Right ventricle myocardium inferior (tissue), 1 donor: ENCODE measurements at regions not wholly inside any gene's neighbourhood (a gene's known extent, or its start where the extent isn't known, plus 50 kb on each side); places are given as distances from the start of the nearest gene placed in this dataset.
A peak's percentile ranks its signal among the peaks of the same experiment; 100 is the strongest.

Source experiments
- ATAC-seq: fragments of 200-7000 bp; cut with Tn5 transposase; one replicate; pipeline ENCODE4 v1.9.1; 2020; ENCODE audit warnings: mild to moderate bottlenecking, moderate library complexity
- DNase-seq: peaks from one replicate; pipeline ENCODE4 v3.0.0; 2021; ENCODE audit errors: missing footprints
- intact Hi-C: fragments of 100-400 bp; cut with DNase I; formaldehyde crosslinking; loops from one replicate; pipeline ENCODE4 v1.11.0; 2022
- donor health status: DM: no; HTN: yes; CAD: no; lungs with severe emphysema.

DNA sequence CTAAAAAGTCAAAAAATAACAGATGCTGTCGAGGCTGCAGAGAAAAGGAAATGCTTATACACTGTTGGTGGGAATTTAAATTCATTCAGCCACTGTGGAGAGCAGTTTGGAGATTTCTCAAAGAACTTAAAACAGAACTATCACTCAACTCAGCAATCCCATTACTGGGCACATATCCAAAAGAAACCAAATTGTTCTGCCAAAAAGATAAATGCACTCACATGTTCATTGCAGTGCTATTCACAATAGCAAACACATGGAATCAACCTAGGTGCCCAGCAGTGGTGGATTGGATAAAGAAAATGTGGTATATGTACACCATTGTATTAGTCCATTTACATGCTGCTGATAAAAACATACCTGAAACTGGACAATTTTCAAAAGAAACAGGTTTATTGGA is 116.0 kb upstream of the VGLL2 start:
- no peak for DNase-seq
- ATAC-seq: peak; percentile 37
- intact Hi-C loops: no loop called here

DNA sequence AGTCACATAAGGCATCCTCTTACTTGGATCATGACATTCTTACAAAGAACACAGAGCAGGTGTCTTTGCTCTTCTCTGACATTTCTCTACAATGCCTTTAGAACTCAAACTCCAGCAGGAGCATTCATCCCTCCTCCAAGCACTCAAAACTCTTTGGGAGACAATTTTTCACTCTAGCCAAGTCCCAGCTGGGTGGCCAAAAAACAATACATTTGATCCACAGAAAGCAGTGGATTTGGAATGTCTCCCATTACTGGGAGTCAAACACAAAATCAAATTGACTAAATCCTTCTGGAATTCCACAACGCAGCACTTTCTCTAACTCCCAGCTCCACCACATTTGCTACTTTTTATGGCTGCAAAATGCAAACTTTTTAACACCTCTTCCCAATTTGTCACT is 108.6 kb upstream of the VGLL2 start:
- ATAC-seq (no peak), DNase-seq (no peak)

DNA sequence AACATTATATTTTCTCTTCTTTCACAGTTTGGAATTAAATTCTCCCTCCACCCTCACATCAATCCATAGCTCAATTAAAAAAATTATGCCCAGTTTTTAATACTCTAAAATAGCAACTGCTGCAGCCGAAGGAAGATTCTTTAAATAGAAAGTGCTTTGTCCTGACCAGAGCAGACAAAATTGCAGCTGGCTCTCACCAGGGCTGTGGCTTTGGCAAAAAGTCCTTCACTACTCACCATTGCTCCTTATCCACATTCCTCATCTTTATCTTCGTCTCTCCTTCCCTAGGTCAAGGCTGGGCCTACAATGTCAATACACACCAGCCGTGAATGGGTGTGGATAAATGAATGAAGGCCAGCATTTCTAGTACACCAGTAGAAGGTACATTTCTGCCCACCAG is 107.9 kb upstream of the VGLL2 start:
- intact Hi-C loops: no loop called here
- no peak for DNase-seq
- peak; percentile 64 for ATAC-seq

More for the DNA sequence above, 108.6 kb upstream of the VGLL2 start:
- intact Hi-C loops: no loop called here

DNA sequence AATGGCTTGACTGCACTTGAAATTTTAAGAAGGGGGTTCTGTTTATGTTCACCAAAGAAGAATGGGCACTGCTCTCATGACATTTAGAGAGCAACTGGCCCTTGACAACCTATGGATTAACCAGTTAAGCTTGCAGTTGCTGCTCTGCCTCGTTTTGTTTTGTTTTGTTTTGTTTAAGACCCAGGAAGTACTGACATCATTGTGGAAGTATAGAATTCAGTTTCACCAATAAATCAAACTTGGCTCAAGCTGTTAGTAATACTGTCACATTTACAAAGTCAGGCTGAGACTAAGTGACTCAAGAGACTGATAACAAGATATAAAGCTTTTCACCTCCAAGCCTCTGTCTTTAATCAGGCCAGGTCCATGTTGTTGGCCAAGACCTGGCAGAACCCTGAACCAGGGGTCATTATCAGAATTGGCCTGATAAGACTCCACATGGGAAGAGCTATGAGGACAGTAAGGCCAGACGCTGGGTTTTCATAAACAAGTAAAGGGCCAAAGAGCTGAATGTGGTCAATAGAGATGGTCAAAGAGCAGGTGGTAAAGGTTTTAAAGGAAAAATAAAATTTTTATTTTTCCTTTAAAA is 99.4 kb upstream of the VGLL2 start:
- intact Hi-C loops: loop anchor here (10.0 kb wide), 1 partner anchor 91 kb away; no protein-coding TSS in a partner anchor
- ATAC-seq: no peak
- no peak for DNase-seq

DNA sequence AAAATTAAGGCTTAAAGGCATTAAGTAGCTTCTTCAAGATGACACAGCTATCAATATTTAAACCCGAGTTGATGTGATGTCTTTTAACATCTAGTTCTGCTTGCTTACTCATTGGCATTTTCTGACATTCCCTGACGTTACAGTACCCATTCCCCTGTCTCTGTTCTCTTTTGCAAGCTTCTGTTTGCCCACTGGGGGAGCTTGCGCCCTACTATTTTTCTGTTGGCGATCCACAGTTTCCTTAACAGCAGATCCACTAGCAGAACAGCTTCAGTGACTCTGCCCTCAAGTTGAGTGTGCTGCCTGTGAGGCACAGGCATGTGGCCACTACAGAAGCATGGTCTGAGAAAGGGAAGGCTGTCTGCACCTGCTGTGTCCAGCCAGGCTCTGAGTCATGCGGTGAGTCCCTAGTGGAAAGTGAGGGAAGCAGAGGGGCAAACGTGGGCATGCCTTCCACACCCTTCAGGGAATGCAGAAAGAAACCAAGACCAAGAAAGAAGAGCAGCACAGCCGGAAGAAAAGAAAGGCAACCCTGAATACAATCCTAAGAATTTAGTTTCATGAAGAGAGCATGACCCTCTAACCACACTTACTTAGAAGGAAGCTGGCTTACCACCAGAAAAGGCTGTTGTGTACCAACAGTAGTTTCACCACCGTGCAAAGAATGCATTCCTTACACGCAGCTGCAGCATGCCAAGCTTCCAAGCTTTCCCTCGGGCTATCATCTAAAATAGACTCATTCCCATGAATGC is 97.7 kb upstream of the VGLL2 start:
- DNase-seq: no peak
- intact Hi-C loops: loop anchor here (10.0 kb wide), 1 partner anchor 93 kb away; no protein-coding TSS in a partner anchor
- ATAC-seq: no peak

DNA sequence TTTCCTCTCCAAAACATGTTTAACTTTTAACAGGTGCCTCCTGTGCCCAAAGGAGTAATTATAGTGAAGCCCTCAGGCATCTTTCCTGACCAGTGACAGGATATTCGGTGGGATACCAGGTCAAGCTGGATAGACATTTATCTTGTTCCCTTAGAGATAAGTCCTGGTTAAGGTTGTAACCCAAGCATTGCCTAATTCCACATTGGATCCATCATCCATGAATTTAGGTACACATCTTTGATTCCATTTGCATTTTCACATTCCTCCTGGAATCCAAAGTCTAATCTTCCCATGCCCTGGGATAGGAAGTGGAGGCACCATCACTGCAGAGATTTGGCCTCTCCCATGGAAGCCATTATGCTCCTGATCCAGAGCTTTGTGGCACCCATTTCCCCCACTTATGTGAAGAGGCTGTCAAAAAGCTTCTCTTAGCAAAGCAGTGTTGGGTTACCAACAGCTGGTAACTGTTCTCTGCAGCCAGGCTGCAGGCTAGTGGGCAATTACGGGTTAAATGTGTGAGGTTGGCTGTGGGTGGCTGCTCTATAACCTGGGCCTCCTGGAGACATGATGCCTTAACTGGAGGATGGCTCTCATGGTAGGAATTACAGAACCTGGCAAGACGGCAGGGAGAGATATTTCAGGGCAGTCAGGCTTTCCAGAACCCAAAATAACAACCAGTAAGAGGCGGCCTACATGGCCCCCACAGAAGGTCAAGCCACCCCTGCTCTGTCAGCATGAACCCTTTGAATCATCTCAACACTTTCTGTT is 96.9 kb upstream of the VGLL2 start:
- ATAC-seq (no peak), DNase-seq (no peak)
- intact Hi-C loops: loop anchor here (10.0 kb wide), 1 partner anchor 94 kb away; no protein-coding TSS in a partner anchor

DNA sequence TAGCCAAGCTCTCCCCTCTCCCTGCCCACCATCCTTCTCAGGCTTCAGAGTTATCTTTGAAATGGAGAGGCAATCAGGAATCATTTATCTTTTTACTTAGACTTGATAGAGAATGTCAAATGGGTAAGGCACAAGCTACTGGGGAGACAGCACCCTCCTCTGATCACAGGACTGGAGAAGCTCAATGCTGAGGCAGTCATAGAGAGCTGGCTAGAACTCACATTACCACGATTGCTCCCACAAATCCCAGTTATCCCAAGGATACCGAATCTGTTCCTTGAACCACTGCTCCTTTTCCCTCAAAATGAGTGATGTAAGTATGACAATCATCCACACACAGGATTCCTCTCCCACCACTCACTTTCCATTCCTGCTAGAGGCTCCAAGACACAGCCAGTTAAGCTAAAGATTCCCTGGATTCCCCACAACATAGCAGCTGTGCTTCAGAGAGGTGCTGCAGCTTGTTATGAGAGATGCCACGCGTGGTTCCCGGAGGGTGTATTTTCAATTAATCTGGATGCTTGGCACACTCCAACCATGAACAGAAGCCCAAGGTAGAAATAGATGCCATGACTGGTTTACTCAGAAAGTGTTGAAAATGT is 96.2 kb upstream of the VGLL2 start:
- intact Hi-C loops: loop anchor here (10.0 kb wide), 1 partner anchor 94 kb away; no protein-coding TSS in a partner anchor
- ATAC-seq (no peak), DNase-seq (no peak)

DNA sequence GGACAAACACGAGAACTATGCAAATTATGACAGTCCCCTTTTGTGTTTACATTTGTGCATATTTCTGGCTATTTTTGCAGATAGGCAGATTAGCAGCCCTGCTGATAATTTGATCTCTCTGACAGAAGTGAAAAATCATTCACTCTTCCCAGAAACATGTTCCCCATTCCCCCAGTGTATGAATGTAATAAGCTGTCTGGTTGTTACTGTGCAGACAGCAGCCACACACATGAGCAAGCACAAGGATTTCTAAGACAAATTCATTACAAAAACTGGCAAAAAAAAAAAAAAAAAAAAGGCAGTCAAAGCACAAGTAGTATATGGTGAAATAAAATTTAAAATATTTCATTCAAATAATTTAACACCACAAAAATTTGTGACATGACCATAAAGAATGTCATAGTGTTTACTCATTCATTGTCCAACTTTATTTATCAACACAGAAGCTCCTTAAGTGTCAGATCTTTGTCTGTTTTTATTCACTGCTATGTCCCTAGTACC is 95.5 kb upstream of the VGLL2 start:
- ATAC-seq: no peak
- intact Hi-C loops: loop anchor here (10.0 kb wide), 1 partner anchor 95 kb away; no protein-coding TSS in a partner anchor
- DNase-seq: no peak

DNA sequence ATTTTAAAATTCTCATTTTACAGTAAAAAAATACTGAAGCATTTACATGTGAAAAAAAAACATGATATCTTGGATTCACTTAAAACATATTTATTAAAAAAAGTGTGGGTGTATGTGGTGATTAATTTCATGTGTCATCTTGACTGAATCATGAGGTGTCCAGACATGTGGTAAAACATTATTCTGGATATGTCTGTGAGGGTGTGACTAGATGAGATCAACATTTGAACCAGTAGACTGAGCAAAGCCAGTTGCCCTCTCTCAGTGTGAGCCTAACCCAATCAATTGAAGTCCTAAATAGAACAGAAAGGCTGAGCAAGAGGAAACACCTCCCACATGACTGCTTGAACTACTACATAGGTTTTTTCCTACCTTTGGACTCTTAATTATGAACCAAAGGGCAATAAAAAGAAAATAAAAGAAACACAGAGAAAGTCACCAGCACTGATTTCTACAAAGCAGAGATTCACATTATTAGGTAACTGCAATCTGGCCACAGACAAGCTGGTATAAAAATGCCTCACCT is 90.5 kb upstream of the VGLL2 start:
- intact Hi-C loops: no loop called here

DNA sequence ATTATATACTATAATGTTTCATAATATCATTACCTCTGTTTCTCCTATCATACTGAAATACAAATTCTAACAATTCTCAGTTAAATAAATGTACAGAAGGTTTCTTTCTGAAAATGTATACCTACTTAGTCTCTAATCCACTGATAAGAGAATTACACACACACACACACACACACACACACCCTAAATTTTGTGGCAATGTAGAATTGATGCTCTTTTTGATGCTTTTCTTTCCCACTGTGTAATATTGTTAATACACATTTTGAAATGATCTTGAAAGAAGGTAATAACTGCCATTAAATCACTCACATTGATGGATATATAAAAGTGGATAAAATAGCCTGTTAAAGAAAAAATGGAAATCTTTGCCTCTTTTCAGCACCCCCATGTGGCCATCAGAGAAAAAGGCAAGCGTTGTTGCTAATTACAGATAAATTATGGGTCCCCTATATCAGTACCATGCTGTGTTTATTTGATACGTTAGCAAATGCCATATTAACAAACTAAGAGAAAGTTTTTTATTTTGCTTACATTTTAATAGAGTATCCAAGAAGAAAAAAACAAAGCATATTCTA is 76.6 kb upstream of the VGLL2 start:
- no peak for ATAC-seq
- intact Hi-C loops: loop anchor here (5.0 kb wide), 1 partner anchor 201 kb away; no protein-coding TSS in a partner anchor

More for the DNA sequence above, 90.5 kb upstream of the VGLL2 start:
- DNase-seq (no peak), ATAC-seq (no peak)

DNA sequence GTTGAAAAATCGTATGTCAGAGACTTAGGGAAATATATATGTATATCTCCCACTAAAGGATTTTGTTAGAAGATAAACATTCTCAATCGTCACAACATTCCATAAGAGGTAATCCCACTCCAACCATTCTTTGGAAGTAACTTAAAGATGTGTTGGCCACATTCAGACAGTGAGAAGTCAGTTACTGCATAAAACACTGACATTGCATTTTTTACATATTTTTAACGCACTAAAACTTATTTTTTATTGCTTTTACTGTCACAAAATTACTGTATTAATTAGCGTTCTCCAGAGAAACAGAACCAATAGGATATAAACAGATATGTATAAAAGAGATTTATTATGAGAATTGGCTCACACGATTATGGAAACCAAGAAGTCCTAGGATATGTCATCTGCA is 74.3 kb upstream of the VGLL2 start:
- DNase-seq (no peak), ATAC-seq (no peak)
- intact Hi-C loops: no loop called here

More for the DNA sequence above, 76.6 kb upstream of the VGLL2 start:
- DNase-seq: no peak

DNA sequence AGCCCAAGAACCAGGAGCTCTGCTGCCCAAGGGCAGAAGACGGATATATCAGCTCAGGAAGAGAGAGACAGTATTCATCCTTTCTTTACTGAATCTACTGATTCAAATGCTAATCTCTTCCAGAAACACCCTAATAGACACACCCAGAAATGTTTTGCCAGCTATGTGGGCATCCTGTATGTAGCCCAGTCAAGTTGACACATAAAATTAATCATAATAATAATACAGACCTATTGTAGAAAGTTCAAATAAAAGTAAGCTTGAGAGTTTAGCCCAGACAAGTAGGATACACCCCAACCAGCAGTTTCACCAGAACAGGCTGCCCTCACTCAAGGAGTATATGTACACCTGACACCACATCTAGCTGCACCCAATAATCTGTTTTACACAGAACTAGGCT is 73.9 kb upstream of the VGLL2 start:
- intact Hi-C loops: no loop called here
- DNase-seq: no peak
- no peak for ATAC-seq

DNA sequence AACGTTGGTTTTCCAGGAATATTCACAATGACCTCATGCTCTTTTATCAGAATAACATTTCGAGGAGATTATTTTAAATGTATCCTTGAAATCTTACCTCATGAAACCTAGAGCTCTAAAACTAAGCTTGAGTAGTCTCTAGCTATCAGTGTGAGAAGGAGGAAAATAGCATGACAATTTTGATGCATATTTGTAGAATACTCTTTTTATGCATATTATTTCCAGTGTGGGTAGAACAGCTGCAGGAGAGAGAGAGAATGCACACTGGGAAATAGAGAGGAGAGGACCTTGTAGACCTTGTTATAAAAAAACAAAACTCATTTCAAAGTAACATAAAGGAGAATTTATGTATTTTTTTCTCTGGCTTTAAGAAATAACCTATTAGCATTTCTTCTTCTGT is 71.1 kb upstream of the VGLL2 start:
- DNase-seq (no peak), ATAC-seq (no peak)
- intact Hi-C loops: no loop called here

DNA sequence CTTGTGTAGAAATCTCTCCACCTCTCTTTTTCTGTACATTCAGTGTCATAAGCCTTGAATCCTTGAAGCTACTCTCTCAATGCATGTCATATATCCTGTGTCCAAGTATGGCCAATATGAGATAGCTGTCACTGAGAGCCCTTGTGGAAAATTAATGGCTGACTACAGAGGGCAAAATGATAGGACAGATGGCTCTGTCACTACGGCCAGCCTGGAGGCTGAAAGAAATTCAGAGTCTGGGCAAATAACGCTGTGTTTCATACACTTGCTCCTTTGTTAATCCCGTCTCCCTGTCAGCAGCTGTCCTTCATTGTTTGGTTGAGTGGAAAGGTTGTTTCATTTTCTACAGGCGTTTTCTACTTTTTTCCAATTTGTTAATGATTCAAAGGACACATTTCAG is 70.4 kb upstream of the VGLL2 start:
- intact Hi-C loops: loop anchor here (5.0 kb wide), 1 partner anchor 223 kb away; no protein-coding TSS in a partner anchor
- no peak for DNase-seq
- ATAC-seq: no peak

DNA sequence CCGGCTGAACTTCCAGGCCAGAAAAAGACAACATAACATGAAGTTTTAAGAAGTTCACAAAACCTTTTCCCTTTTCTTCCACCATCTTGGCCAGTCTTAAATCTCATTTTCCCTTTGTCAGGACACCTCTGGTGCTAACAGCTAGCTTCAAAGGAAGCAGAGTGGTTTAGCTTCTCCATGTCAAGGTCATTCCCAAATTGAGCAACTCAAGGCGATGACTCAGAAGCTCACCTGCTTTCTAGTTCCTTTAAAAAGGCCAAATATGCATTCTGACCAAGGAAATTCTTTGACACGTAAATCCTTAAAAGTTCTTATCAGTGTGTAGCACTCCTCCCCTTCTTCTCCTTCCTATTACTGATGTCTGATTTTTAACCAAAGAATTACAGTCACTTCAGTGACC is 69.6 kb upstream of the VGLL2 start:
- DNase-seq: no peak
- intact Hi-C loops: loop anchor here (5.0 kb wide), 1 partner anchor 223 kb away; no protein-coding TSS in a partner anchor

DNA sequence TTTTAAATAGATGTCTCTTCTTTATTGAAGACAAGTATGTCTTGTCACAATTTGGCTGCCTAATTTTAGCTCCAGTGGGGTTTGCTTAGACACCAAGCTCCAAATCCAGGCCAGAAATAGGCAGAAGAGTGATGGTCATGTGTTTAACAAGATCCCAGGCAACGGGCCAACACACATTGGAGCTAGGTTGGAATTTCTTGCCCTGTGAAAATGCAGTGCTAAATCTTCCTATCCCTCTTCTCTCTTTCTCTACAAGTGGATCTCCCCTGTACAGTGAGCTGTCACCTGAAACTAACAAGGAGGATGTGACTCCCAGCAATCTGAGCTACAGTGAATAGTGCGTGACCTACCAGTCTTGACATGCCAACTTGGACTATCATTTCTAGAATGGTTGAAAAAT is 65.3 kb upstream of the VGLL2 start:
- intact Hi-C loops: no loop called here
- ATAC-seq (peak; percentile 37), DNase-seq (no peak)

More for the DNA sequence above, 69.6 kb upstream of the VGLL2 start:
- no peak for ATAC-seq

DNA sequence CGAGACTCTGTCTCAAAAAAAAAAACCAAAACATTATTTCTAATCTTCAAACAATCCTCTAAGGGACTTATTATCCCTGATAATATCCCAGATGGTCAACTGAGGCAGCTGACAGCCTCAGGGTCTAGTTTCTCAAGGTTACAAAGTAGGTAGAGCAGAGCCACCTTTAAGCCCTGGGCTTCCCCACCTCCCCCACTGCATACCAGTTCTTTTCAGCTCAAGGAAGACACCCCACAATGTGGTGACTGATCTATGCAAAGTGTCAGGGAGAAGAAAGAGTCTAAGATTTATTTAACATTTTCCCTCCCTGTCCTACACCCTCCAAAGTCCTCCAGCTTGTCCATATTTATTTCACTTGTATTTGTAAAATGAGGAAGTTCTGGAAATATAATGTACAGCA is 60.5 kb upstream of the VGLL2 start:
- DNase-seq: no peak
- ATAC-seq: no peak
- intact Hi-C loops: no loop called here

DNA sequence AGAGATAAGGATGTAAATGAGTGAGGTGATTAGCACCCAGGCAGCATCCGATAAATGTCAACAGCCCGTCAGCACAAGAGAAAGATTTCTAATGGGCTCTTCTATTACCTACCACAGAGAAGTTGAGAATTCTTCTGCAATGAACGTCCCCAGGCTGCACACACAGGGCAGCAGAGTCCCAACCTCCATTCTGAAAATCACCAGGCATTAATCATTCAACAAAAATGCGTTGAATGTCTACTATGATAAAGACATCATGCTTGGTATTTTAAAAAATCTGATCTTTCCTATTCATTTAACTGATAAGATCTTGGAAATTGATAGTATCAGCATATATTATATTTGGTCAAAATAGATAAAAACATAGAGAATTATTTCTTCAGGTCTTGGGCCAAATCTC is 59.5 kb upstream of the VGLL2 start:
- intact Hi-C loops: no loop called here
- DNase-seq (no peak), ATAC-seq (no peak)
